ENCODE measurements at regions not wholly inside any gene's neighbourhood (a gene's known extent, or its start where the extent isn't known, plus 50 kb on each side); places are given as distances from the start of the nearest gene placed in this dataset.

DNA sequence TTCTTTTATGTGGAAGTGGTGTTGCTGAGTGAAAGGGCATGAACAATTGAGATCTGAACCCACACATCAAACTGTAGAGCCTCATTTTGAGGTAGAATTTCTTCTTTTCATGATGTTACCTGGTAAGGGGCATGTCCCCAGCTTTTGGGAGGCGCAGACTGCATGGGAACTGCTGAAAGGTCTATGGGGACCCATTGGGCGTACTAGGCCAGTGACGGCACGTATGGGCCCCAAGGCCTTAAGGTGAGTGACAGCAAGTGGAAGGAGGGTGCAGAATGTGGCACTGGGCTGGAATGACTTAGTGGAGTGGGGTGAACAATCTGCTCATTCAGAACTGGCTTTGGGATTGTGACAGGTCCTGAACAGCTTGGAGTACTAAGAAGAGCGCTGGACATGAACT, 123.6 kb upstream of the RGMA start:
- TF ChIP-seq, protein P1, sequence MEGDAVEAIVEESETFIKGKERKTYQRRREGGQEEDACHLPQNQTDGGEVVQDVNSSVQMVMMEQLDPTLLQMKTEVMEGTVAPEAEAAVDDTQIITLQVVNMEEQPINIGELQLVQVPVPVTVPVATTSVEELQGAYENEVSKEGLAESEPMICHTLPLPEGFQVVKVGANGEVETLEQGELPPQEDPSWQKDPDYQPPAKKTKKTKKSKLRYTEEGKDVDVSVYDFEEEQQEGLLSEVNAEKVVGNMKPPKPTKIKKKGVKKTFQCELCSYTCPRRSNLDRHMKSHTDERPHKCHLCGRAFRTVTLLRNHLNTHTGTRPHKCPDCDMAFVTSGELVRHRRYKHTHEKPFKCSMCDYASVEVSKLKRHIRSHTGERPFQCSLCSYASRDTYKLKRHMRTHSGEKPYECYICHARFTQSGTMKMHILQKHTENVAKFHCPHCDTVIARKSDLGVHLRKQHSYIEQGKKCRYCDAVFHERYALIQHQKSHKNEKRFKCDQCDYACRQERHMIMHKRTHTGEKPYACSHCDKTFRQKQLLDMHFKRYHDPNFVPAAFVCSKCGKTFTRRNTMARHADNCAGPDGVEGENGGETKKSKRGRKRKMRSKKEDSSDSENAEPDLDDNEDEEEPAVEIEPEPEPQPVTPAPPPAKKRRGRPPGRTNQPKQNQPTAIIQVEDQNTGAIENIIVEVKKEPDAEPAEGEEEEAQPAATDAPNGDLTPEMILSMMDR (IDR thresholded peaks at IDR 0.05): no peak
- no peak for TF ChIP-seq POLR2A (IDR thresholded peaks at IDR 0.05)

All from uterus (tissue), 2 donors.